HS-5 (cell line): ENCODE measurements at regions not wholly inside any gene's neighbourhood (a gene's known extent, or its start where the extent isn't known, plus 50 kb on each side); places are given as distances from the start of the nearest gene placed in this dataset.
"Not testable (repeated sequence)": the region's sequence is repeated elsewhere in the genome, so short reads cannot be mapped to it uniquely, and the experiment has no call there.

ENCODE experiments used
- DNase-seq: peaks from one replicate; pipeline ENCODE4 v3.0.0-alpha.2; 2012; ENCODE audit warnings: low read depth

DNA sequence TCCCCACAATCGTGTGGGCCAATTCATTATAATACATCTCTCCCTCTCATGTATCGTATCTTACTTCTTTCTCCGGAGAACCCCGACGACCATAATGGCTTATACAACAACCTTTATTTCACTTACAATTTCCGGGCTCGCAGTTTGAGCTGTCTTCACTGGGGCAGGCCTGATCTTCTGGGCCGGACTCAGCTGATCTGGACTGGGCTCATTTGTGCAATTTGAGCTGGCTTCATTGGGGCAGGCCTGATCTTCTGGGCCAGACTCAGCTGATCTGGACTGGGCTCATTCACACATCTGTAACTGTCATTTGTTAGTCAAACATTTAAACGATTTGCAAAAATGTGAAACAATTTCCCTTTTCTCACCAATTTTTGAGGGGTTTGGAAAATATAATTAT lies 171.5 kb upstream of the FRG1 start:
- DNase-seq: no peak

DNA sequence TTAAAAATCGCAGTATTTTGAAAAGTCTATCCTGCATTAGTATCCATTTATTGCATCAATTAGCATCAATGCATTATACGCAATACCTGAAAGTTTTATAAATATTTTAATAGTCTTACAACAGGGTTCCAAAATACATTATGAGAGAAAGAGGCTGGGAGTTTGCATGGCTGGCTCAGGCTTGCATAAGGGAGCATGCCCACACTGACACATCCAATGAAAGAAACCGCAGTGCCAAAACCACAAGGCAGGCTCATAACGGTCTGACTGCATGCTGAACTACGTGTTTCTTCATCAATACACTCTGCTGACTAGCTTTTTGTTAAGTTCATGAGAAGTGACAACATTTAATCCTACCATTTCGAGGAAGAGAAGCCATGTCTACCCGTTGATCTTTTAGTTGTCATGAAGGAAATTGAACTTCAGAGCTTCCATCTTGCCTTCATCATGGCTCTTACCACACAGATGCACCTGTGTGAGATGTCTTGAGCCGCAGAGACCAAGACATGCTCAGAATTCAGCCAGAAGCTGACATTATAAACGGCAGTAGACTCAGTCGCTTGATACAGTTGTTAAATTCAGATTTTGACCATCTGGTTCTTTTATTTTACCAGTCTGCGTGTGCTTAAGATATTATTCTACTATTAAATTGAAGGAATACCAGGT lies 168.8 kb upstream of the FRG1 start:
- no peak for DNase-seq

DNA sequence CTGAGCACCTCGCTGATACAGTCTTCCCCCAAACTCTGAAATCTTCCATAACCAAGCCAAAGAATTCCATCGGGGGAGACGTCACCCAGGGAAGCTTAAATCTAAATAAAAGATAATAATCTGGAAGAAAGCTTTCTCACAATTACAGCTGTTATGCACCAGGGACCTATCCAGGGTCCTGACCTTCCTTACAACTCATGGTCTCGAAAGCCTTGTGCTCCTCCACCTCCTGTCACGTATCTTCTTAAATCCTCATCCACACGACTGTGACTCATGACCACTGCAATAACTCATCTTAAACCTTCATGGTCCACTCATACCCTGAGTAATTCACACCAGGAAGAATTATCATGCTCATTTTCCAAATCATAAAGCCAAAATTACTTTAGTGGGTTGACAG lies 166.8 kb upstream of the FRG1 start:
- DNase-seq: no peak

DNA sequence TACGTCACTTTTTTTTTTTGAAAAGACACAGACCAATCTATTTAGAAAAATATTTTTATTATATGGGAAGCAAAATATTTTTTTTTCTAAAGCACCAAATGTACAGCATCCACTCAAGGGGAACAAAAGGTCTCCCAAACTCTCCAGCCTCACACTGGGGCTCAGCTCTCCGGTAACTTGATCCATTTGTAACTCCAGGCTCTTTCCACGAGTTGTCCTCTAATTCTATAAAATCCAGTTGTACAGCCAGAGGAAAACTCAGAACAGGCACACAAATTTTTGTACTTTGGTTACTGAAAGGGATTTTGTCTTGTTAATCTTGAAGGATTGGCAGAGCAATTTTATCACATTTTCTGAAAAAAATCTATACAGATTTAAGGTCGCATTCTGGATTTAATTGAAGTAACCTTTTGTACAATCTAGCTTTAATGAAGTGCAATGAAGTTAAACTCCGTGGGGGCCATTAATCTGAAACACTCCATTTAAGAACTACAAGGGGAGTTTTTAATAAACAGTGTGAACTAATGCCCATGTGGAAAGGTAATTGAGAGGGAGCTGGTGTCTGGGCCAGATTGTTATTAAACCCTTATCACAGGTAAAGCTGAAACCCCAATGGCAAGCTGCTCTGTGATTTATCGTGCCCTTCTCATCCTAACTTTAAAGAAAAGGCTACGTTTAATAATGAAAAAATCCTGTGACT lies 161.2 kb upstream of the FRG1 start:
- DNase-seq: no peak

DNA sequence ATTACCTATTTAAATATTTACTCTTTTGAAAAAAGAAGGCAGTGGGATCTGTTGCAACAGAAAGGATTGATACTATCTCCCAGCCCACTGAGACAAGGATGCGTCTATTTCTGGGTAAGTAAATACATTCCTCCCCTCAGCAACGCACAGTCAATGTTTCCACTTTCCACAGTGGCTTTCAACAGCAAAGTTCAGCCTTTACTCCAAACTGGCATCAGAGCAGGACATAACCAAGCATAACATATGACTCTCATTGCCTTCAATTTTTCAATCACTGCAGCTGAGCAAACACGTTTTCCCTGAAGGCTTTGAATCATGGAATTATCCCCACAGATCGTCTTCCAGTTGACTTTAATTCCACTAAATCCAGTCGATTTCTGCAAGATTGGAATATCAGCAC lies 160.3 kb upstream of the FRG1 start:
- DNase-seq: no peak

DNA sequence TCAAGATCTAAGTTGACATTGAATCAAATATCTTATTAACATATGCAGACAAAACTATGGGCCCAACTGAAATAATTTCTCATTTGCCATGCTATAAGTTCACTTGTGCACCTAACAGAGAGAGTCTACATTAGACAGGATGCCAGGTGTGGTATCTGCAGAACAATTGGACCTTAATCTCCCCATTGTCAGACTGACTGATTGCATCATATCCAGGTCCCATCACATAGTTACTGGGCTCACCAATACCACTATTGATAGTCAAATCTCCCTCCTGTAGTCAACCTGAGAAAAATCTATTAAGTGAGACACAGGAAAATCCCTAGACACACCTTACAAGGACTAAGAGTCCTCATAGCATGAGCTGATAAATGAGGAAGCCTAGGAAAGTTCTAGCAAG lies 156.0 kb upstream of the FRG1 start:
- DNase-seq: no peak

DNA sequence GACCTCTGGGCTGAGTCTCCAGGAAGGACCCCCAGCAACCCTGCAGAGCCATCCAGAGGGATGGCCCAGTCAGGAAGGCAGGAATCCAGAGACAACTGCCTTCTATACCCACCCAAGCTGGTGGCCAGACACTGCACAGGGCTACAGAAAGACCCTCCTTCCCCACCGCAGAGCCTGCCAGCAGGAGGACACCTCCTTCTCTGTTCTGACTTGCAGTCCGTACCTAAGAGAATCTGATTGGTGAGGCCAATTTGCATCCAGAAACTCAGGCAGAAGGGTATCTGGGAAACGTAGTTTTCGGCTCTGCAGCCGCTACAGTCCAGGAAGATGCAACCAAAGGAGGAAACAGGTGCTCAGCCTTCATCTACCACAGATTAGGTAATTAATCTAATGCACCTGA lies 155.4 kb upstream of the FRG1 start:
- DNase-seq: no peak

DNA sequence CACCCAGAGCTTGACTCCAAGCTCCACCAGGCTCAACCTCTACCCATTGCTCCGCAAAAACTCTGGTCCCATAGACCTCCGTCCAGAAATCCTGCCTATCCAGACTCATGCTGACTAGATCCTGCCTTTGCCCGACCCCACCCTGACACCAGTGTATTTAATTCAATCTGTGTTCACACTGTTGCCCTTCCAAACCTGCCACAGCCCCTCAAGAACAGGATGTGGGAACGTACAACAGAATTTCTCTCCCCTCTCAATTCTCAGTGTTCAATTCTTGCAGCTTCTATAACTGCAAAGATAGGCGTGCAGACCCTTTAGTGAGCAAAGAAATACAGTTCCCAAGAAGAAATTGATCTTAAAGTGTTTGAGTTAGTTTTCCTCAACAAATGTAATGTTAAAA lies 154.2 kb upstream of the FRG1 start:
- no peak for DNase-seq

DNA sequence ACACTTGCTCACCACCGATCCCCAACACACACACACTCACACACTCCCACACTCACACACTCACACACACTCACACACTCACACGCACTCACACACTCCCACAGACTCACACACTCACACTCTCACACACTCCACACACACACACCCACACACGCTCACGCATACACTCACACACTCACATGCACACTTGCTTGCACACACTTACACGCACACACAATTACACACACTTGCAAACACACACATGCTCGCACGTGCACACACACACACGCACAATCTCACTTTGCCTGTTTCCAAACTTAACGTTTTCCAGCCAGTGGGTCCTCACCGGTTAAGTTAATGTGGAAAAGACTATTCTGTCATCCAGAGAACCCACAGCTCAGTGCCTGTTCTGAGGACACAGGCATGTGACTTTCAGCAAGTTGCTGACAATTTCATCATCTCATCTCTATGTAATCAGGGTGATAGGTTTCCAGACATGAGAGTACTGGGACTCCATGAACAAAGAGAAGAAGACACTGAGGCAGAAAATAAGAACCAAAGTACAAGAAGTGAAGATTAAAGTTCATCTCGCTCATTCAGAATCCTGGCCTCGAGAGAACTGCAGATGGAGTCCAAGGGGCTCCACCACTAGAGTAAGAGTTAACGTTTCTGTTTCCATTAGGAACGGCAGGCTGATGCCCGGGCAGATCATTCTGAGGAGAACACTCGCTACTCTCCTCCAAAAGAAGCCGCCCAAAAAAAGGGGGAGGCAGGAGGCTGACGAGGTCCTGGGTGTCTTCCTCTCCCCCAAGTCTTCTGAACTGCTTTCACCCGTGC lies 153.2 kb upstream of the FRG1 start:
- no peak for DNase-seq

DNA sequence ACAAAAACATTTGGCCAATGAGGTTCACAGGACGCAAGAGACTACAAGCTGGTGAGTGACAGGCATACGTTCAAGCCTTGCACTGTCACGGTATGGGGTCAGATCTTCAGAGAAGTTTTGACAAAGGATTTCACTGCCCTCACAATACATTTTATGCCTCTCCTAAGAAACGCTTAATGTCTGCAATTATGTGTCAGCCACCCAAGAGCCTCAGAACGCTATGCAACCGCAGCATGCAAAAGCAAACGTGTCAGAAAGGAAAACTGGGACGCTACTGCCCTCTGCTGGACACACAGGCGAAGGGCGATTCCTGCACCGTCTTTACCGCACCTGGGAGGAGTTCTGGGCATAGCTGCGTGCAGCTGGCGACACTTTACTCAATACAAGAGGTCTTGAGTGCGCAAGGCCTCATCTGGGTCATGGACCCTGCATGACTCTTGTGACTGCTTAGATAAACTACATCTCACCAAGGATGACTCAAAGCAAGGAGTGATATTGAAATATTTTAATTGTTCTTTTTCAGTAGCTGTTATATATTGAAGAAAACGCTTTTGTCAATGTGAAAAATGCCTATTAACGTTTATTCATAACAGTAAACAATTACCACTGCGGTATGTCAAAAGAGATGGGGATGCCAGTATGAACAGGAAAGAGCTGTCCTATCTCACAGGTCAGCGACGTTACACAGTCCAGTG lies 147.6 kb upstream of the FRG1 start:
- DNase-seq: no peak

DNA sequence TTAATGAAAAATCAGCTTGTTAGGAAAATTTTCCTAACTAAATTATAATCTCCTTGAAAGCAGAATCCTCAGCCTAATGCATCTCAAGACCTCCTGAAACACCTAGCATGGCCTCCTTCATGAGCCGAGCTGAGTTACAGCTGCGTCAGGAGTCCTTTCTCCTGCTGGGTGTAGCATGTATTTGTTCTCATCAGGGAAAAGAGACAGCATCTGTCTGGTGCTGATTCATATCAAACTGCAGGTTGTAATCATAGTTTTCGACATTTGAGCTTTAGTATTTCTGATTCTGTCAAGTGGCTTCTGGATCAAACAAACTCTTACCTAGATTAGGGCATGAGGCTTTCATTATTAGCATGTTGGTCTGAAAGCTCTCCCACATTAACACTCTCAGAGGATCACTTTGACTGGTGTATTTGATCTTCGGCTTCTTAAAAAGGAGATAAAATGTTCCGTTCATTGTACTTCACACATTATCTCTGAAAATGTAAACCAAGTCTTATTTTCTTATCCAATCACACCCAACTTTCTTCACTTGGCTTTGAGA lies 140.1 kb upstream of the FRG1 start:
- no peak for DNase-seq

DNA sequence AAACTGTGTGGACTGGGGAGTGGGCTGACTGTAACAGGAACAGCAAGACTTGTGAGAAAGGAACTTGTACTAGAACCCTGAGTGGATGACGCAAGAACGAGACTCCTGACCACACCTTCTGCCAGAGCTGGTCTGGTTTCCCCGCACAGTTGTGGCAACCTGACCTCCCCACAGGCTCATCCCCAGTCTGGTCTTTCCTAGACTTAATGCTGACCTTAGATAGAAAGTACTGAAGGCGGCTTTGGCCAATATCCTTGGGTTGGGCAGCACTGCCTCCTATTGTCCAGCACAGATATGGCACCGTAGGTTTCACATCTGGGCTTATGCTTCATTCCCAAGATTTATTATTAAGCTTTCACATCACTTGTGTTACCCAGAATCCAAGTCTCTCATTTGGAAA lies 137.8 kb upstream of the FRG1 start:
- DNase-seq: no peak

DNA sequence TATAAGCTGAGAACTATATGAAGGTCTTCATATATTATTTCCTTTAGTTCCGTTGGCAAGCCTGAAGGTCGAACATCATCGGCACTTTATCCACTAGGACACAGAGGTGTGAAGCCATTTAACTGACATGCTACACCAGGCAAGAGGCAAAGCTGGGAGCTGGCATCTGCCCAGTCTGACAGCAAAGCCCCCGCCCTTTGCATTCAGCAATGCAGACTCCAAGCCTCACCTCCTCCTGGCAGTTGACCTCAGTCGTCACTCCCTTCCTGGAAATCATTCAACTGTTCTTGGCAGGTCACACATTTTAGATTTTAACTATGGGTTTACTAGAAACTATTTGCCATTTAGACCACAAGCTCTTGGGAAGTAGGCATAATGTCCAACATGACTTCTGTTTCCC lies 135.8 kb upstream of the FRG1 start:
- DNase-seq: no peak

DNA sequence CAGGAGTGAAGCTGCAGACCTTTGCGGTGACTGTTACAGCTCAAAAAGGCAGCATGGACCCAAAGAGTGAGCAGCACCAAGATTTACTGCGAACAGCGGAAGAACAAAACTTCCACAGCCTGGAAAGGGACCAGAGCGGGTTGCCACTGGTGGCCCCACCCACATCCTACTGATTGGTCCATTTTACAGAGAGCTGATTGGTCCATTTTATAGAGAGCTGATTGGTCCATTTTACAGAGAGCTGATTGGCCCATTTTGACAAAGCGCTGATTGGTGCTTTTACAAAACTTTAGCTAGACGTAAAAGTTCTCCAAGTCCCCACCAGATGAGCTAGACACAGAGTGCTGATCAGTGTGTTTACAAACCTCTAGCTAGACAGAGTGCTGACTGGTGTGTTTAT lies 134.2 kb upstream of the FRG1 start:
- no peak for DNase-seq

DNA sequence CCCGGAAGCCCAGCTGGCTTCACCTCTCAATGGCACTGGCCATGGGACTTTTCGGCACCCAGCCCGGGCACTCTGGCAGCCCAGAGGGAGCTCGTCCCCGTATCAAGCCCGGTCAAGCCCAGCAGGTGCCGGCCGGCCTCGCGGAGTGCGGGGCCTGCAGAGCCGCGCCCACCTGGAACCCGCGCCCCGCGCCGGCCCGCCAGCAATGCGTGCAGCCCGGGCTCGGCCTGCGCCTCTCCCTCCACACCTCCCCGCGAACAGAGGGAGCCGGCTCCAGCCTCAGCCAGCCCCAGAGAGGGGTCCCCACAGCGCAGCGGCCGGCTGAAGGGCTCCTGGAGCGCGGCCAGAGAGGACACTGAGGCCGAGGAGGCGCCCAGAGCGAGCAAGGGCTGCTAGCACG lies 133.6 kb upstream of the FRG1 start:
- DNase-seq: no peak

DNA sequence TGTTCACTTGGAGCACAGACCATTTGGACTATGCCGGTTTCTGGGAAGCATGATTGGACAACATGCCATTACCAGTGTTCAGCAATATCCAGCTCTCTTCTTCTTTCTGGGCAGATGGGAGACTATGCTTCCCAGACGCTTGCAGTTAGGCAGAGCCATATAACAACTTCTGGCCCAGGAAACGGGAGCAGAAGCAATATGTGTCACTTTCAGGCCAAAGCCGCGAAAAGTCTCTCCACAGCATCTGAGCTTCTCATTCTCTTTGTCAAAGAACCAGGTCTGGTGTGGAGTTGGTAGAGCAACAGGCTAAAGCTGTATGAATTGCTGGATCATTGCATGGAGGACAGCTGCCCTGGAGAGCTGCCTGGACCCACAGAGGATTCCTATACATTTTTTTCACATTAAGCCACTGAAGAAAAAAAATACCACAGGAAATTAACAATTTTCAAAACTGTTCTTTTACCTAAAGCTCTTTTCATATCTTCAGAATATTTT lies 131.4 kb upstream of the FRG1 start:
- DNase-seq: no peak

DNA sequence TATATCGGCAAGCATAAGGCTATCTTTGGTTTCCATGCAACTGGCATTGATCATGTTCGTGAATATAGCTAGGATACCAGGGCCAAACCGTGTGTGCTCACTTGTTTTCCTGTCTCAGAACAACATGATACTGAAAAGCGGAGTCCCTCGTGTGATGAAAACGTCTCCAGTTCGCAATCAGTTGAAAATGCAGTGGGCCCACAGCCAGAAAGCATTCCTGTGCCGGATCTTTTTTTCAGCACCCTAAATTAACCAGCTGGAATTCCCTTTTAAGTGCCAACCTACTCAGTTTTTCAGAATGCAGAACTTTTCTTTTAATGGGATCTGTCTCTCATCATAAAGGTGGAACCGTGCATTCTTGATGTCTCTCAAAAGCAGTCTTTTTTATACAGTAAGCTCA lies 130.8 kb upstream of the FRG1 start:
- no peak for DNase-seq

DNA sequence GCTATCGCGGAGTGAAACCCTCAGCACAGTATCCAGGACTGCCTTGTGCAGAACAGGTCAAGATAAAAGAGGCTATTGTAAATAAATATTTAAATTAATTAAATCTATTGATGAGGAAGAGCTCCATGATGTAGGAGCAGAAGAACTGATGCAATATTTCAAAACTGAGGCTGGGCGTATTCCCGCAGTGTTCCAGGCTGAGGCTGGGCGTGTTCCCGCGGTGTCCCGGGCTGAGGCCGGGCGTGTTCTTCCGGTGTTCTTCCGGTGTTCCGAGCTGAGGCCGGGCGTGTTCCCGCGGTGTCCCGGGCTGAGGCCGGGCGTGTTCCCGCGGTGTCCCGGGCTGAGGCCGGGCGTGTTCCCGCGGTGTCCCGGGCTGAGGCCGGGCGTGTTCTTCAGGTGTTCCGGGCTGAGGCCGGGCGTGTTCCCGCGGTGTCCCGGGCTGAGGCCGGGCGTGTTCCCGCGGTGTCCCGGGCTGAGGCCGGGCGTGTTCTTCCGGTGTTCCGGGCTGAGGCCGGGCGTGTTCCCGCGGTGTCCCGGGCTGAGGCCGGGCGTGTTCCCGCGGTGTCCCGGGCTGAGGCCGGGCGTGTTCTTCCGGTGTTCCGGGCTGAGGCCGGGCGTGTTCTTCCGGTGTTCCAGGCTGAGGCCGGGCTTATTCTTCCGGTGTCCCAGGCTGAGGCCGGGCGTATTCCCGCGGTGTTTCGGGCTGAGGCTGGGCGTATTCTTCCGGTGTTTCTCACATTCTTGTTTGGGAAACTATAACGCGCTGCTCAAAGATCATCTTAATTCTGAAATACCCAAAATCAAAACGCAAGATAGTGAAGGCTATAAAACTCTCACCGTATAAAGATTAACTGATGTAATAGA lies 130.1 kb upstream of the FRG1 start:
- DNase-seq: not testable (repeated sequence)

DNA sequence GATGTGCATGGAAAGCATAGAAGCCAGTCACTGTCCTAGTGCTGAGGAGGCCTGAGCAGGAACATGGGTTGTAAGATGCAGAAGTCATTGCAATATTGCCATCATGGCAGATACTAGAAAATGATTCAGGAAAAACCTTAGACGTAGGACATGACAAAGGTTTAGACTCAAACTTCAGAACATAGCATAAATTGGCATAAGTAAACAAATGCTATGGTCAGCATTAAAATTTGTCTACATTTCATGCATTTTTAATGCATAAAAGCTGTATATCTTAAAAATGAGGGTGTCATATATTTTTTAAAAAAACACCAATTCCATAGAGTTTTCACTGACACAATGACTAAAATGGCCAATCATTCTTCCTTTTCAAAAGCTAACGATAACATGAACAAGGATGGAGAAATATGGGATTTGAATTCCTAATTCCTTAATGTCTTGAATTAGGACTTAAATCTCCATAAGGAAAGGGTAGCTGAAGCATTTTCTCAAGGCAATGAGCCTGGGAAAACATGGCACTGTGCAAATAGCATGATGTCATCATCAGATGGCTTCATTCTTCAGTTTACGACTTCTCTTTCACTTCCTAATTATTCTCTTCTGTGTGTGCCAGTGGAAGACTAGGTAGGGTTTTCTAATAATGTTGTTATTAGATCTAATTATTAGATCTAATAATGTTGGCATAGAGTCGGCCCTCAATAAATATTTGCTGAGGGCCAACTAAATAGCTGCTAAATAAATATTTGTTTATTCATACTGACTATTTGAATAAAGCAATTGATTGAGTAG lies 125.1 kb upstream of the FRG1 start:
- no peak for DNase-seq

DNA sequence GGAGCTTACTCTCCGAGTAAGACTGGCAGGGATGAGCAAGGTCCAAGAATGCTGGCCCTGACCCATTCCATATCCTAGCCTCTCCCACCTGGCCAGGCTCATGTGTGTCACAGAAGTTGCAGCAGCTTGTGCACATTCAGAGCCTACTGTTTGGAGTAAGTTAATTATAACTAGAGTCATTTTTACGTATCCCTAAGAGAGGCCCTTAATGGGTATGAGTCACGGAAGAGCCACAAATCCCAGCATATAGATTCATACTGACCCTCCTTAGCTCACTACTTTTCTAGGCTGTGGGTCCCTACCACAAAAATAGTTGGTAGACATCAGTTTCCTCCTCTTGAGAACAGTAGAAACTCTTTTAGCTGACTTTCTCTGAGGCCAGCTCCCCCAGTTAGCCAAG lies 118.3 kb upstream of the FRG1 start:
- no peak for DNase-seq
